Parathyroid adenoma (tissue), 2 donors: ENCODE measurements at regions not wholly inside any gene's neighbourhood (a gene's known extent, or its start where the extent isn't known, plus 50 kb on each side); places are given as distances from the start of the nearest gene placed in this dataset.

Source experiments
- H2AFZ ChIP-seq: fragments of 300-600 bp; sonication (generic); one replicate; pipeline ENCODE4 v1.7.0; 2017; ENCODE audit warnings: antibody characterized with exemption, mild to moderate bottlenecking
- H3K27ac ChIP-seq: fragments of 300-600 bp; sonication (generic); one replicate; pipeline ENCODE4 v1.7.0; 2017
- H3K27me3 ChIP-seq: fragments of 300-600 bp; sonication (generic); one replicate; pipeline ENCODE4 v1.7.0; 2017; ENCODE audit warnings: low read length; ENCODE audit not compliant: control insufficient read depth, insufficient read depth
- H3K36me3 ChIP-seq: fragments of 300-600 bp; sonication (generic); one replicate; pipeline ENCODE4 v1.7.0; 2017; ENCODE audit warnings: low read length; ENCODE audit not compliant: control insufficient read depth, insufficient read depth
- H3K4me1 ChIP-seq: fragments of 300-600 bp; sonication (generic); one replicate; pipeline ENCODE4 v1.7.0; 2017; ENCODE audit warnings: control low read depth
- H3K4me2 ChIP-seq: fragments of 300-600 bp; sonication (generic); one replicate; pipeline ENCODE4 v1.7.0; 2017; ENCODE audit warnings: low read length
- H3K4me3 ChIP-seq: fragments of 300-600 bp; sonication (generic); one replicate; pipeline ENCODE4 v1.7.0; 2017; ENCODE audit warnings: low read depth, low read length
- H3K79me2 ChIP-seq: fragments of 300-600 bp; sonication (generic); one replicate; pipeline ENCODE4 v1.7.0; 2017; ENCODE audit warnings: control low read depth
- H3K9ac ChIP-seq: fragments of 300-600 bp; sonication (generic); one replicate; pipeline ENCODE4 v1.7.0; 2017; ENCODE audit warnings: mild to moderate bottlenecking
- H3K9me3 ChIP-seq: fragments of 300-600 bp; sonication (generic); one replicate; pipeline ENCODE4 v1.7.0; 2017; ENCODE audit warnings: low read length; ENCODE audit not compliant: control insufficient read depth
- TF ChIP-seq, protein P1 (sequence below): fragments of 300-600 bp; sonication (generic); IDR thresholded peaks from one replicate; pipeline ENCODE4 v1.7.0; 2017; ENCODE audit warnings: antibody characterized with exemption, mild to moderate bottlenecking
- donor health status: primary hyperparathyroidism.

DNA sequence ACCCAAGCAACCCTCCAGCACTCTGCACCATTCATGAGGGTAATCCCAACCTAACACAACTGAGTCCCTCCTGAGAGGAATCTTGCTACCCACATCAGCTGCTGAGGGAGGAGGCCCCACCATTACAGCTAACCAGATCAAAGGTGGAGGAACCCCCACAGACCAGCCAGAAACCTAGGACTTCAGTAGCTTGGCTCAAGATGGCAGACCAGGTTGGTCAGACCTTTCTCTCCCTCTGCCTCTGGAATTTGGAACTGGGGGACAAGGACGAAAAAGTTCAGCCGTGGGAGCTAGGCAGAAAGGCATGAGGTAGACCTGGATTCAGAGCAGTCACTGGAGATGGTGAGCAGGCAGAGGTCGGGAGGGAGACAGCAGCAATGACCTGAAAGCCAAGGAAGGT, 101.3 kb upstream of the CACUL1 start:
- TF ChIP-seq, protein P1, sequence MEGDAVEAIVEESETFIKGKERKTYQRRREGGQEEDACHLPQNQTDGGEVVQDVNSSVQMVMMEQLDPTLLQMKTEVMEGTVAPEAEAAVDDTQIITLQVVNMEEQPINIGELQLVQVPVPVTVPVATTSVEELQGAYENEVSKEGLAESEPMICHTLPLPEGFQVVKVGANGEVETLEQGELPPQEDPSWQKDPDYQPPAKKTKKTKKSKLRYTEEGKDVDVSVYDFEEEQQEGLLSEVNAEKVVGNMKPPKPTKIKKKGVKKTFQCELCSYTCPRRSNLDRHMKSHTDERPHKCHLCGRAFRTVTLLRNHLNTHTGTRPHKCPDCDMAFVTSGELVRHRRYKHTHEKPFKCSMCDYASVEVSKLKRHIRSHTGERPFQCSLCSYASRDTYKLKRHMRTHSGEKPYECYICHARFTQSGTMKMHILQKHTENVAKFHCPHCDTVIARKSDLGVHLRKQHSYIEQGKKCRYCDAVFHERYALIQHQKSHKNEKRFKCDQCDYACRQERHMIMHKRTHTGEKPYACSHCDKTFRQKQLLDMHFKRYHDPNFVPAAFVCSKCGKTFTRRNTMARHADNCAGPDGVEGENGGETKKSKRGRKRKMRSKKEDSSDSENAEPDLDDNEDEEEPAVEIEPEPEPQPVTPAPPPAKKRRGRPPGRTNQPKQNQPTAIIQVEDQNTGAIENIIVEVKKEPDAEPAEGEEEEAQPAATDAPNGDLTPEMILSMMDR, result no peak
- Histone ChIP-seq H3K4me3 (no peak overlapping the region), H3K36me3 (no peaks in the 10 kb centered on the region), H3K9me3 (no peaks in the 10 kb centered on the region), H2AFZ (no peak overlapping the region), H3K4me2 (no peak overlapping the region), H3K27ac (no peak overlapping the region), H3K27me3 (no peaks in the 10 kb centered on the region), H3K9ac (no peak overlapping the region), H3K4me1 (no peaks in the 10 kb centered on the region), H3K79me2 (no peaks in the 10 kb centered on the region)

DNA sequence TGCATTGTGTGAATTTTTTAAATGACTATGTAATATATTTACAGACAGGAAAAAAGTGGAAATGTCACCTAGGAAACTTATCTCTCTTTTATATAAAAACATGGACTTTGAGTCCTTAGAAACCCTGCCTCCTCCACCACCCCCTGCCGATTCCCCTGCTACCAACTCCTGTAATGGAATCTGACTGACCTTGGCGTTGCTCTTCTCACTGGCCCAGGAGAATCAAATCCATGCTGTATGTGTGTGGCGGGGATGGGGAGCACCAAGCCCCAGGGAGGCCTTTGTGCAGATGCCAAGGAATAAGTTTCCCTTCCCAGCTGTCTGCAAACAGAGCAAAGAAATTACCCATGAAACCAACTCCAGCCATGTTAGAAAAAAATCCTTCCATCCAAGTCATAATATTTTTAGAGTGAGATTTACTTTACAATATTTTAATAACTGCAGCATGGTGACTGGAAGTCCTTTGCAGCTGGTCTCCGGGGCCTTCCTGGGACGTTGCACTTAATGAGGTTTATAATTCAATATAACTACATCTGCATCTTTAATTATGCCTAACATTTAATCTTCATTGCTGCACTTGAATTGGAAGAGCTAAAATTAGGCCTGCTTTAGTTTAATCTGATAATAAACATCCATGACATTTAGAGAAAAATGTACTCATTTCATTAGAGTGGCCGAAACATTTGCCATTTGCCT, 111.4 kb upstream of the CACUL1 start:
- Histone ChIP-seq H3K79me2 (no peaks in the 10 kb centered on the region), H3K36me3 (no peaks in the 10 kb centered on the region), H3K4me1 (no peaks in the 10 kb centered on the region), H3K27me3 (no peaks in the 10 kb centered on the region), H2AFZ (no peak overlapping the region), H3K4me2 (no peak overlapping the region), H3K9me3 (no peaks in the 10 kb centered on the region), H3K4me3 (no peak overlapping the region), H3K9ac (no peak overlapping the region), H3K27ac (no peak overlapping the region)
- TF ChIP-seq, protein P1, result no peak

DNA sequence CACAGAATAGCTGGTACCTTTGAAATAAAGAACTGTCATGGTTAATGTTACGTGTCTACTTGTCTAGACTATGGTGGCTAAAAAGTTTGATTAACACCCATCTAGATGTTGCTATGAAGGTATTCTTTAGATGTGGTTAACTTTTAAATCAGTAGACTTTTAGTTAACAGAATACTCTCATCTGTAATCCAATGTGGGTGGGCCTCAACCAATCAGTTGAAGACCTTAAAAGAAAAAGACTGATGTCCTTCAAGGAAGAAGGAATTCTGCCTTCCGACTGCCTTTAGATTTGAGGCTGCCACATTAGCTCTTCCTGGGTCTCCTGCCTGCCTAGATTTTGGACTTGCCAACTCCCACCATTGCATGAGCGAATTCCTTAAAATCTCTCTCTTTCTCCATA, 113.0 kb upstream of the CACUL1 start:
- no peak overlapping the region for H3K9ac ChIP-seq
- H2AFZ ChIP-seq, result no peak overlapping the region
- no peak overlapping the region for H3K4me3 ChIP-seq
- H3K9me3 ChIP-seq, result no peaks in the 10 kb centered on the region
- H3K4me2 ChIP-seq, result no peak overlapping the region
- no peaks in the 10 kb centered on the region for H3K4me1 ChIP-seq
- H3K36me3 ChIP-seq, result no peaks in the 10 kb centered on the region
- H3K27me3 ChIP-seq, result no peaks in the 10 kb centered on the region
- H3K79me2 ChIP-seq, result no peaks in the 10 kb centered on the region
- TF ChIP-seq, protein P1, result no peak
- H3K27ac ChIP-seq, result no peak overlapping the region

DNA sequence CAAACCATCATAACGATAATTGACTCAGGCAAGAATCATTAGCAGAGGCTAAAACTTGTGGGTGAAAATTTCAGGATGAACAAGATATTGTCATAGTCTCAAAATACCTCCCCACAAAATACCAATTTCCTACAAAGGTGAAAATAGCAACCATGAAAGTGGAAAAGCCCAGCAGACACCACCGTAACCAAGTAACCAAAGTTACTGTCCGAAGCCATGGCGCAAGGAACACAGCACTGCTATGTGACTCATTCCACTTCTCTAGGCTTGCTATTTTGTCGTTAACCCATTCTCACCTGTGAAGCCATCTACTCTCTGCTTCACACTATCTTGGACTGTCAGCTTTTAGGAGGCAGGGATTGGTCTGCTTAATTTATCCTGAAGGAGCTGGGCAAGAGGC, 113.8 kb upstream of the CACUL1 start:
- TF ChIP-seq, protein P1, result no peak
- Histone ChIP-seq H3K4me3 (no peak overlapping the region), H3K9ac (no peak overlapping the region), H3K4me1 (no peaks in the 10 kb centered on the region), H3K4me2 (no peak overlapping the region), H3K9me3 (no peaks in the 10 kb centered on the region), H3K27me3 (no peaks in the 10 kb centered on the region), H3K36me3 (no peaks in the 10 kb centered on the region), H3K79me2 (no peaks in the 10 kb centered on the region), H2AFZ (no peak overlapping the region), H3K27ac (no peak overlapping the region)
